Adrenal gland (tissue), 5 donors: ENCODE measurements at regions not wholly inside any gene's neighbourhood (a gene's known extent, or its start where the extent isn't known, plus 50 kb on each side); places are given as distances from the start of the nearest gene placed in this dataset.

Source experiments
- CTCF ChIP-seq, 6 experiments: fragments of 450-650 bp in 4 of 6; fragments of 200-600 bp in 2 of 6; sonication (generic) in 1 of 6; IDR thresholded peaks; 1 replicate in 5 of 6; 2 replicates in 1 of 6; pipeline versions ENCODE4 v1.5.1 to v1.8.0; 2016 to 2021; ENCODE audit warnings: antibody characterized with exemption in 6 of 6, mild to moderate bottlenecking in 2 of 6, moderate library complexity in 1 of 6
- POLR2A ChIP-seq, 2 donors: fragments of 450-650 bp; IDR thresholded peaks; one replicate each; pipeline ENCODE4 v1.6.1; 2017; ENCODE audit warnings: antibody characterized with exemption in 2 of 2, mild to moderate bottlenecking in 2 of 2, moderate library complexity in 1 of 2
- donor health status: DM: no; HTN: no; CAD: no.

GRCh38 chr3:184441202-184441900, 61.5 kb downstream of the CHRD start:
- TF ChIP-seq POLR2A (IDR thresholded peaks at IDR 0.05) = no peak
- TF ChIP-seq CTCF (IDR thresholded peaks at IDR 0.05) = no peak
